Hepatocyte (in vitro differentiated cells): ENCODE measurements at regions not wholly inside any gene's neighbourhood (a gene's known extent, or its start where the extent isn't known, plus 50 kb on each side); places are given as distances from the start of the nearest gene placed in this dataset.

ENCODE experiments used
- EZH2 ChIP-seq: fragments of 200-600 bp; sonication (generic); IDR thresholded peaks from 2 replicates; pipeline ENCODE4 v1.6.1; 2016; ENCODE audit warnings: antibody characterized with exemption, mild to moderate bottlenecking, borderline replicate concordance
- TF ChIP-seq, protein P1 (sequence below): fragments of 200-600 bp; sonication (generic); IDR thresholded peaks from 2 replicates; pipeline ENCODE4 v1.5.1; 2016; ENCODE audit warnings: antibody characterized with exemption, mild to moderate bottlenecking; ENCODE audit not compliant: poor library complexity

DNA sequence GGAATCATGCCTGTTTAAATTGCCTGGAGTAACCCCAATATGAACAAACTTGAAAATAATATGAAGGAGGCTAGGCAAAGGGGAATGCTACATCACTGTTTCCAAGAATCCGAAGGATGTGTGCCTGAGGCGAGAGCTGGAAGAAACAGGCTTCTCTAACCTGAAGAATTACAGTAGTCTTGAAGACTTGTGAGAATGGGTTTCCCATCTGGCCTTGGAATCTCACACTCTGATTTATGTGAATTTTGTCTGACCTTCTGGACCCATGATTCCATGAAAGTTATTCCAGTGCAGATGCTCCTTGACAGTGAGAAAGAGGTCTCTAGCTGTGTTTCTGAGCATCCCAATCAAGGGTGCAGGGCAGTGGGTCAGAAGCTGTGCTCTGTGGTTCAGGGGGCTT, 122.1 kb upstream of the PARP11 start:
- TF ChIP-seq, protein P1, sequence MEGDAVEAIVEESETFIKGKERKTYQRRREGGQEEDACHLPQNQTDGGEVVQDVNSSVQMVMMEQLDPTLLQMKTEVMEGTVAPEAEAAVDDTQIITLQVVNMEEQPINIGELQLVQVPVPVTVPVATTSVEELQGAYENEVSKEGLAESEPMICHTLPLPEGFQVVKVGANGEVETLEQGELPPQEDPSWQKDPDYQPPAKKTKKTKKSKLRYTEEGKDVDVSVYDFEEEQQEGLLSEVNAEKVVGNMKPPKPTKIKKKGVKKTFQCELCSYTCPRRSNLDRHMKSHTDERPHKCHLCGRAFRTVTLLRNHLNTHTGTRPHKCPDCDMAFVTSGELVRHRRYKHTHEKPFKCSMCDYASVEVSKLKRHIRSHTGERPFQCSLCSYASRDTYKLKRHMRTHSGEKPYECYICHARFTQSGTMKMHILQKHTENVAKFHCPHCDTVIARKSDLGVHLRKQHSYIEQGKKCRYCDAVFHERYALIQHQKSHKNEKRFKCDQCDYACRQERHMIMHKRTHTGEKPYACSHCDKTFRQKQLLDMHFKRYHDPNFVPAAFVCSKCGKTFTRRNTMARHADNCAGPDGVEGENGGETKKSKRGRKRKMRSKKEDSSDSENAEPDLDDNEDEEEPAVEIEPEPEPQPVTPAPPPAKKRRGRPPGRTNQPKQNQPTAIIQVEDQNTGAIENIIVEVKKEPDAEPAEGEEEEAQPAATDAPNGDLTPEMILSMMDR: no peak
- no peak for TF ChIP-seq EZH2
